Thyroid gland (tissue), 4 donors: ENCODE measurements at regions not wholly inside any gene's neighbourhood (a gene's known extent, or its start where the extent isn't known, plus 50 kb on each side); places are given as distances from the start of the nearest gene placed in this dataset.

ENCODE experiments used
- CTCF ChIP-seq, 6 experiments: fragments of 200-600 bp in 3 of 6; fragments of 450-650 bp in 3 of 6; sonication (generic) in 3 of 6; IDR thresholded peaks; one replicate each; pipeline ENCODE4 v1.5.1; 2016 to 2019; ENCODE audit warnings: antibody characterized with exemption in 6 of 6, mild to moderate bottlenecking in 2 of 6, inconsistent platforms in 1 of 6, moderate library complexity in 1 of 6
- POLR2A ChIP-seq, 2 donors: fragments of 450-650 bp; IDR thresholded peaks; one replicate each; pipeline ENCODE4 v1.6.1; 2017; ENCODE audit warnings: antibody characterized with exemption in 2 of 2, mild to moderate bottlenecking in 2 of 2, moderate library complexity in 1 of 2

GRCh38 chr7:79761876-79762429 is 308.5 kb upstream of the MAGI2 start:
- TF ChIP-seq CTCF (IDR thresholded peaks at IDR 0.05) (no peak), POLR2A (IDR thresholded peaks at IDR 0.05) (no peak)
